ENCODE measurements at regions not wholly inside any gene's neighbourhood (a gene's known extent, or its start where the extent isn't known, plus 50 kb on each side); places are given as distances from the start of the nearest gene placed in this dataset.

- TF ChIP-seq CTCF (IDR thresholded peaks at IDR 0.05; ENCODE audit: low read depth, low read length): no peak
- no peak for TF ChIP-seq EZH2phosphoT487 (IDR thresholded peaks at IDR 0.05; ENCODE audit: low read depth)
Measured at GRCh38 chr4:184951668-184952160, 66.6 kb upstream of the HELT start.

All from OCI-LY3 (cell line).